Germinal center (tissue), 1 donor: ENCODE measurements at regions not wholly inside any gene's neighbourhood (a gene's known extent, or its start where the extent isn't known, plus 50 kb on each side); places are given as distances from the start of the nearest gene placed in this dataset.

Experiments
- DNase-seq: peaks from one replicate; pipeline ENCODE4 v3.0.0; 2012; ENCODE audit warnings: mixed read lengths, low spot score

DNA sequence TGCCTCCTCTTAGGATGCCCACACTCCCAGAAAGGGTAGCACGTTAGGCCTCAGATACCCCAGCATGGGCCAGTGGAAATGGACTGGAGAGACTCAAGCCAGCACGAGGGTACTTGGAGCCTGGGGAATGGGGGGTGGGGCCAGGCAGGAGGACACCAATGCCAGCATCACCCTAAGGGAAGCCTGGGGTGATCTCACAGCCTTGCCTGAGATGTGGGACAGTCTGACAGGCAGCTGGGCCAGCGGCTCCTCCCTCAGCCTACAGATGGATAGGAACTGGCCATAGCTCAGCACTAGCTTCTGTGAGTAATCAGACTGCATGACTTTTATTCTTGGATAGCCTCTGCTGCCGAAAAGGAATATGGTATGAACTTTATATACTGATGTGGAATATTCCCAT is 59.6 kb upstream of the MRPS22 start:
- DNase-seq: no peak

DNA sequence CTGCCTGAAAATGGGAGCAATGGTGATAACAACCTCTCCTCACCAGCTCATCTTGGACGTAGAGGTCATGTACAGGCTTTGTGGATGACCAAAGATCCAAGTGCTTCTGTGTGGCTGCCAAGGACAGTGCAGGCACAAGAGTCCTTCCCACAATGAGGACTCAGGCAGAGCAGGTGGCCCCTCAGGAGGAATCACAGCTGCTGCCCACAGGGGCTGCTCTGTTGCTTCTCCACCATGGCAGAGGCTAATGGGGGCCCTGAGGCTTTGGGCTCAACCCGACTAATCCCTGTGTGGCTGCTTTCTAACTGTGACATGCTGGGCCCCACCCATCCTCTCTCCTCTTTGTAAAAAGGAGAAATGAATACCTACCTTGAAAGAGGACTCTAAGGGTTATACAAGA is 58.1 kb upstream of the MRPS22 start:
- DNase-seq: no peak

DNA sequence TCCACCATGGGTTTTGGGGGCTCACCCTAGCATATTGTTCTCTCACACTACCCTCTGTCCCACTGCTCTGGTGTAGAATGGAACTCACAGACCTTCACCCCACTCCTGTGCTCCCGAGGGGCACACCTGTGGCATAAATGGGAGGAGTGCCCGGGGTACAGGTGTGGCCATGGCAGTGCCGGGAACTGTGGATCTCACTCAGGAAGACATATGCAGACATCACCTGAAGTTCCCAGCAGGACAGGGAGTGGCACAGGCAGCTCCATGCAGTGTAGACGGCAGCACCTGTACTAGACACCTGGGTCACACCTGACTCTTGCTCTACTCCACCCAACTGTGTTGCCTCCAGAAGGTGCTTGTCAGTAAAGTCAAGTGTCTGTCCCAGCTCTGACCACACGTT is 57.6 kb upstream of the MRPS22 start:
- no peak for DNase-seq

DNA sequence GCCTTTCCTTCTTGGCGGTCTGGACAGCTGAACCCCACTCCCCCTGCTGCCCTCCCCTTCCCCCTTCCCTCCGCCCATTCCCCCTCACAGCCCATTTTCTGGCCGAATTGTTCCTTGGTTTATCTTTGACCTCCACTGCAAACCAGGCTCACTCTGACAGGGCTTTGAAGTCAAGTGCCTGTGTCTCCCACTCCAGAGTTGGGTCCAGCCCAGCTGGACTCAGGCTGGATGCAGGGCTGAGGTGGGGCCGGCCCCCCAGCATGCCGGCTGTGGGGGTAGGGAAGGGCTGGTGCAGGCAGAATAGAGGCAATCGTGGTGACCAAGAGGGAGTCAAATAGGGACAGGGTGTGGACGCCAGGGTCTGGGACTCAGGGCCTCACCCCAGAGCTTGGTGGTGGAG is 57.0 kb upstream of the MRPS22 start:
- DNase-seq: no peak

DNA sequence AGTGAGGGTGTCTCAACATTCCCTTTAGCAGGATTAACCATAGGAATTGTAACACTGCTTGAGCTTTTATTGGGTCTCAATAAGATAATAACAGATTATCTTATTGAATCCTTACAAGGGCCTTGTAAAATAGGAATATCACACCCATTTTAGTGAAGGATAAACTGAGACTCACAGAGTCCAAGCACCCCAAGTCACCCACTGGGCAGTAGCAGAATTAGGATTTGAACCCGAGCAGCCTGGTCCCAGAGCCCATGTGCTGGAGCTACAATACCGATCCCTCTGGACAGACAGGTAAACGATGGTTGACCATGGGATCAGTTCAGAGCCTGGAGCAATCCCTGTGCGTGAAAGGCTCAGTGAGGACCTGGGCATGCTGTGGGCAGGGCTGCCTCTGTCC is 56.3 kb upstream of the MRPS22 start:
- no peak for DNase-seq

DNA sequence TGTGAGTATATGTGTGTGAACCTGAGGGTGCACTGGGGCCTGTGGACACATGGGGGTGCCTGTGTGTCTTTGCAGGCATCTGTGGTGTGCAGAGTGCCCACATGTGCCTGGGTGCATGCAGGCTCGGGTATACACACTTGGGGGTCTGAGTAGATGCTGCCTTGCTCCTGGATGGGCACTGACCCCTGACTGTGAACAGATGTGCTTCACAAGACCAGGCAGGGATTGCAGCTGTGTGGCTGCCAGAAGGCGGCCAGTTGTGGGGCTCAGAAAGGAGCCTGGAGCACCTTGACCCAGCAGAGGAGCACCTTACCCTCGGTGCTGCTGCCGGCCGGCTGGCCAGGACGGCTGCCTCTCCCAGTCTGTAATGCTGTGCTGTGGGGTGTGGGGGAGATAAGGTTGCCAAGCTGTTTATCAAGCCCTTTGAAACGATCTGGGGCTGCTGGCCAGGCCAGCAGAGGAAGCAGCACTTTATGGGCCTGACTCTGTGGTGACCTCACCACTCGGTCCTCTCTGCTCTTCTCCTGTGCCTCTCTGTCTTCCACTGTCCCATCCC is 55.5 kb upstream of the MRPS22 start:
- no peak for DNase-seq

DNA sequence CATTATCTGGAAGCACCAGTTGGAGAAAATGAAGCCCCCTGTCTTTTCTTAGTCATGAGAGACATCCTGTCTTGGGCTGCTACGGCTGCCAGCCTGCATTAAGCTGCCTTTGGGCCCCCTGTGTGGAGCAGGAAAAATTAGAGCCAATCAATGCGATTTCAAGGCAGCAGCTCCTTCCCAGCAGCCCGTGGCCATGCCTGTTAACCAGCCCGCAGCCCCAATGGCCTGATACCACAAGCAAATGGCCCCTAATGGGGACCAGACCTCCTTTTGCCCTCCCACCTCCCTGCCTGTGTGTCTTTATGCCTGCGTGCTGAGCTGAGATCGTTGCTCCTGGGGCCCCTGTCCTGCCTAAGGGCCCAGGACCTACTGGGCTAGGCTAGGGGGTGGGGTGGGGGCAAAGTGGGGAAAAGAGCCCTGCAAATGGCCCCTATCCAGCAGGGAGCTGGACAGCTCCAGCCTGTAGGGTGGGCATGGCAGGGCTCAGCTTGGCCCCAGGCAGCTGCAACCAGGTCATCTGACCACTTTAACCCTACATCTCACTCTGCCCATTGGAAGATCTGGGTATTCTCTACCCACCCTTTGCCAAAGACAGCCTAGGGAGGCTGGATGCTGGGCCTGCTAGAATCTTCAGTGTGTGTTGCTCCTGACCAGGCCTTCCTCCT is 53.8 kb upstream of the MRPS22 start:
- DNase-seq: no peak

DNA sequence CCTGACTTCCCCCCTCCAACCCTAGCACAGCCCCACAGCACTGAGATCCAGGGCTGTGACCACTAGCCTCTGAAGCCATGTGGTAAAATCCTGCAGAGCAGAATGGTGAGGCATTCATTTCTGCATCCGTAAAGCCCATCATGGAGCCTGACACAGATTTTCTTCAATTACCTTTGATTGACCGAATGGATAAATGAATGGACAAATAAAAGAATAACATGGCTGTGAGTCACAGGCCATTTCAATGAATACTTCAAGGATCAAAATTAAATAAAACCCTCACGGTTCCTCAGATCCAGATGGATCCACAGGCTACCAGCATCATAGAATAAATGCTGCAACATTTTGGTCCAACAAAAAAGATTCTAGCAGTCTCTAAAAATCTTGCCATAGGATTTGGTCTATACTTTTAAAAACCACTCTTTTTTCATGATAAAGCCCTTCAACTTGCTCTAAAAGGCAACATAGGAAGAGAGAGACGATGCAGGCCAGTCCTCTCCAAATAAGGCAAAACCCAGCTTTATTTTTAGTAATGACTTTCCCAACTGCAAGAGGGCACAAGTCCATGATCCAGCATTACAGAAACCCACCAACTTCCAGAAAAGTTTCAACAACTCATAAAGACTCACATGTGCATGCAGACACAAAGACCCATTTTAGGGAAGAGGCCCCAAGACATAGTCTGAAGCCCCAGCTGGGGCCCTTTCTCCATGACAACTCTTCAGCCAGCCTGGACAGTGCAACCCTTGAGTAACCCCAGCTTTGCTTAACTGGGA is 52.4 kb upstream of the MRPS22 start:
- DNase-seq: no peak

DNA sequence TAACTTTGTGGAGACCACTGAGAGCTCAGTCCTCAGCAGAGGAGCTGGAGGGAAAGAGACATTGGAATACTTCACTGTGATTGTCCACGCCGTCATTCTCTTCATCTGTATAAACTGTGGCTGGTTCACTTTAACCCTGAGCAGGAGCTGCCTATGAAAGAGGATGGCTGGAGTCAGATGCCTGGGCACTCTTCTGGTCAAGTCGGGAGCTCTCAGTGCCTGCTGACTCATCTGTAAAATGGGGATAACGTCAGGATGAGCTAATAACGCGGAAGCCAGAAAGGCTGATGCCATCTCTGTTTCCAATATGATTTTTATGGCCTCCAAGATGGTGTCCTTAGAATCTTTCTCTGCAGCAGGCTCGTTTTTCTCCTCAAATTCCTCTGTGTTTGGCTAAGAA is 51.6 kb upstream of the MRPS22 start:
- no peak for DNase-seq

DNA sequence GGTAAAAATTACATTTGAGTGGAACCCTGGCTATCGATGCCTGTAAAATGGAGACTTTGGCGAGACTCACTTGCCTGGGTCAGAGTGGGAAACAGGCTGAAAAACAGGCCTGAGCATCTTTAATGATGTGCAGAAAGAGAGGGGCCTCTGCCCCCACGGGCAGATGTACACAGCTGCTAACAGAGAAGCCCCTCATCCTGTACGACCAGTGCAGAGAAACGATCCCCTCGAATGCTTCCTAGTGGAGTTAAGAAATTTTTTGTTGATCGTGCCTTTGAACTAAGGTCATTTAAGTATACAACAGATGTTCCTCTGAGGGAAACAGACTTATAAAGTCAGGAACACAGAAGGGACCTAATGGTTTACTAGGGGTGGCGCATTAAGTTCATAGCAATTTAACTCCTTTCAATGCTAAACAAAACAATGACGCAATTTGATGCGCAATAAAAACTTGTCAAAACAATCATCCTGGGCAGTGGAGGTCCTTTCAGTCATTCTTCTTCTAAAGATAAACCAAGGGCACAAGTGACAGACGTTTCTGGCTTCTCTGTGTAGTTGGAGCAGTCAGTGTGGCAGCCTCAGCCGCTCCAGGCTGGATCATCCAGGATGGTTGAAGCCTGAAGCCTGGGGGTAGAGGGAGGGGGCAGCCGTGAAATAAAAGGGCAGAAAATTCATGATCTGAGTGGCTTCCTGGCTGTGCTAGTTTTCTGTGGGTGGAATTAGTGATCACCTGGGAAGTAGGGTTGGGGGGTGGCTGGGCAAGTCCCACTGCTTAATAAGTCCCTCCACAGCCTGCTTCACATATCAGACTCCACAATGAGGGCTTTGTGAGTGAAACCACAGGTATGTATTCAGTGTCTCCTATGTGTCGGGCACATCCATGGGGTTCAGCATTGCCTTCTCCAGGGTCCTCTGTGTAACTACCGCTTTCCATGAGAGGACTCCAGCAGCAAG is 50.8 kb upstream of the MRPS22 start:
- no peak for DNase-seq

DNA sequence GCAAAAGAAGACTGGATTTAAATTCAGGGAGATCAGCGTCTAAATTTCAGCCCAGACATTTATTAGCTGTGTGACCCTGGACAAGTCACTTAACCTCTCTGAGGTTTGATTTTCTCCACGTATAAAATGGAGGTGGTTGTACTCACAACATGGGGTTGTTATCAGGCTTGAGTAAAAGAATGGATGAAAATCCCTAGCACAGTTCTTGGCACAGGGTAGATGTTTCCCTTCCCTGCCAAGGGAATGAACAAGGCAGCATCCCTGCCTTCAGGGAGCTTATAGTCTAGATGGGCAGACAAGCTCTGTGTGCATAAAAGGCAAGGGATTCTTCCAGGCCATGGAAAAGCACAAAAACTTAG is 50.2 kb upstream of the MRPS22 start:
- DNase-seq: no peak
